GM18867 (cell line): ENCODE measurements at regions not wholly inside any gene's neighbourhood (a gene's known extent, or its start where the extent isn't known, plus 50 kb on each side); places are given as distances from the start of the nearest gene placed in this dataset.

Source experiments
- ATAC-seq: cut with Tn5 transposase; IDR thresholded peaks from one replicate; pipeline ENCODE4 v1.9.1; 2021; ENCODE audit warnings: mild to moderate bottlenecking, moderate library complexity; ENCODE audit not compliant: unreplicated experiment

DNA sequence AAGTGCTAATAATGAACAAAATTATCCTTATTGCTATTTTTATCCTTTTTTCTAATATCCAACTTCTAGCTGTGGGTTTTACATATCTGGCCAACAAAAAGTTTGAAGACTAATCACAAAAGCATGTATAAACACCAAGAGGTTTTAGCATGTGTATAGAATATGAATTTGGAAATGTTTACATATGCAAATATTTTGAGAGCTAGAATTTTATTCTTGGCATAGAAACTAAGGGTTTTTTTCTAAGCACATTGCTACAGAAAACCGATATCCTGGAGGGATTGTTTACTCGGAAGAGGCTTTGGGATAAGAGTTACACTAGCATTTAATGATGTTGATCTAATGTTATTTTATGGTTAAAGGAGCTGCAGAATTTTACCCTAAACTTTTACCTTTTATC lies 392.1 kb downstream of the EFNB2 start:
- no peak for ATAC-seq

DNA sequence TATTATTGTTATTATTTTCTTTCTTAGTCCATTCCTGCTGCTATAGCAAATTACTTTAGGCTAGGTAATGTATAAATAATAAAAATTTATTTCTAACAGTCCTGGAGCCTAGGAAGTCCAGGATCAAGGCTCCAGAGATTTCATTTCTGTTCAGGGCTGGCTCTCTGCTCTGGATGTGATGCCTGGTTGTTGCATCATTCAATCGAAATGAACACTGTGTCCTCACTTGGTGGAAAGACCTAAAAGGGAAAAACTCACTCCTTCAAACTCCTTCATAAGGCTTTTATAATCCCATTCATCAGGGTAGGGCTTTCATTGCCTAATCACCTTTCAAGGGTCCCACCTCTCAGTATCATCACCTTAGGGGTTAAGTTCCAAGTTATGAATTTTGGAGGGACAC lies 395.0 kb downstream of the EFNB2 start:
- ATAC-seq, result no peak

DNA sequence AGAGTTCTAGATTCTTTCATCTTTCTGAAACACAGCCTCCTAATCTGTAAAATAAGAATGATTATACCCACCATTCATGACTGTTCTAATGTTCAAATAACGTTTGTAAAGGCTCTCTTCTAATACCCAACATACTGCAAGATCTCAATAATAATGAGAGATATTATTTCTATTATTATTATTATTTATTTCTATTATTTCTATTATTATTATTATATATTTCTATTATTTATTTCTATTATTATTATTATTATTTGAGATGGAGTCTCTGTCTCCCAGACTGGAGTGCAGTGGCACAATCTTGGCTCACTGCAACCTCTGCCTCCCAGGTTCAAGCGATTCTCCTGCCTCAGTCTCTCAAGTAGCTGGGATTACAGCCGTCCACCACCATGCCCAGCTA lies 395.5 kb downstream of the EFNB2 start:
- ATAC-seq, result no peak

DNA sequence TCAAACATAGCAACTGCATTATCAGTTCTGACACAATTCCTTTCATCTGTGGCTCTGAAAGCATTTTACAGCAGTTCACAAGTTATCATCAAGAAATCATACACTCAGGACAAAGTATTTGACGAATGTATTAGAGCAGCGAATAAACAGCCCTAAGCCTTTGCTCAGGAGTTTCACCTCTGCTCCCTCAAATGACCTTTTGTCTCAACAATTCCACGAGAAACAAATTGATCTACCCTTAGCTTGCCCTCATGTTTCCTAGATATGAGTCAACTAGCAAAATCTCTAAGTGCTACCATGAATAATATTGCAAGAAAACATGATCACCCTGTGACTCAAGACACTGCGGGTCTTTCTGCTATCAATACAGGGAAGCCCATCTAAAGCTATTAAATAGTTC lies 396.1 kb downstream of the EFNB2 start:
- no peak for ATAC-seq

DNA sequence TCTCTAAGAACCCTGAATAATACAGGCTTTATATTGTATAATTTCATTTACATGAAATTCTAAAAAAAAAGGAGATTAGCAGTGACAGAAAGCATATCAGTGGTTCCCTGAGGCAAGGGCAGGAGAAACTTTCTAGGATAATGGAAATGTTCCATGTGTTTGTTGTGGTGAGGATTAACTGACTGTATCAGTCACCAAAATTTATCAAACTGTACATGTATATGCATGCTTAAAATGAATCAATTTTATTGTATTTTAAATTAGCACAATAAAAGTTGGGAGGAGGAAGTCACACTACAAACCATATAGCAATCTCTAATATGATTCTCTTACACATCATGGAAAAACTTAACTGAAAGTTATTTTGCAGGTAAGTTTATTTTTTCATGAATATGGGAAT lies 396.8 kb downstream of the EFNB2 start:
- no peak for ATAC-seq

GRCh38 chr13:106133025-106133424 lies 402.4 kb downstream of the EFNB2 start:
- ATAC-seq, result no peak

GRCh38 chr13:106132216-106132615 lies 403.2 kb downstream of the EFNB2 start:
- ATAC-seq, result no peak

DNA sequence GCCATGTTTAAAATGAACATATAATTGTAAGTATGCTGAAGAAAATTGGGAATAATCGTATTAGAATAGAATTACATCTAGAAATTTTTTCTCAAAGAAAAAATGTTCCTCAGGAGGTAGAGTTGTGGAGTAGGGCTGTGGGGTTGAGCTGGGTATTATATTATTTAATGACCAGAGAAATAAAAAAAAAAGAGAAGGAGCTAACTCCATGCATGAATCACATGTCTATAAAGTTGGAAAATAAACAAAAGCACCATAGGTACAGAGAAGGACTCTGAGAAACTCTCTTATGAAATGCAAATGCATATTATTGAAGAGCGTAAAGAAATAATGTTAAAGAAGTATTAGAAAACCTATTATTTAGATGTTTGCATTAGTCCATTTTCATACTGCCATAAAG lies 405.5 kb downstream of the EFNB2 start:
- no peak for ATAC-seq

- ATAC-seq, result no peak
Observed at GRCh38 chr13:106129273-106129672, 406.2 kb downstream of the EFNB2 start.

DNA sequence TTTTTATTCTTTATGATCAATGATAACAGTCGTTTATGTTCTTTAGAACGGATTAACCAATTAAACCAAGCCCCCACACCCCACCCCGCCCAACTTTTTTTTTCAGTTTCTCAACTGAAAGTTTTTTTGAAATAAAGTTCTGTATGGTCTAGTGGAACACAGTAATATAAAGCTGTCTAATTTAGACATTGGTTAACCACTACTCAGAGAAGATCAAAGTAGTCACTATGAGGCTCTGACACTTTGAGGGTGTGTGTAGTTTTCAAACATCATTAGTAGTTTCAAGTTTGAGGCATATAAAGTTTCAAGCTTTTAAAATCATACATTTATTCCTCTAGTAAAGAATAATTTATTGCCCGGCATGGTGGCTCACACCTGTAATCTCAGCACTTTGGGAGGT lies 413.2 kb downstream of the EFNB2 start:
- no peak for ATAC-seq

- ATAC-seq, result no peak
Observed at GRCh38 chr13:106121173-106121754, 414.2 kb downstream of the EFNB2 start.

DNA sequence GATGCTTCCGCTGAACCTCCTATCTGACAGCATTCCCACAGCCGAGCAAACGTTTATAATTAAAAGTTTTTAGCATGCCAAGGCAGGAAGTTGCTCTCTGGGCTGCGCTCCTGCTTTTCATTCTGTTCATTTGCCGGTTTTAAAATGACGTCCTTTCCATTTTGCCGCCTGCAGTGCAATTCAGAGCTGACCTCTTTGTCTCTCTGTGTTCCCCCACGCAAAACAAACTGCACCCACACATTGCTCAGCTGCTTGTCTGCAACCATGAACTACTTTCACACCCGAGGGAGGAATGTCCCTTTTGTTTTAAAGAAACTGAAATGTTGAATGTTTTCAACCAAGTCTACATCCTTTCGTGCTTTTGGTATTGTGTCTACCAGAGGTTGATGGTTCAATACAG lies 416.5 kb downstream of the EFNB2 start:
- no peak for ATAC-seq

DNA sequence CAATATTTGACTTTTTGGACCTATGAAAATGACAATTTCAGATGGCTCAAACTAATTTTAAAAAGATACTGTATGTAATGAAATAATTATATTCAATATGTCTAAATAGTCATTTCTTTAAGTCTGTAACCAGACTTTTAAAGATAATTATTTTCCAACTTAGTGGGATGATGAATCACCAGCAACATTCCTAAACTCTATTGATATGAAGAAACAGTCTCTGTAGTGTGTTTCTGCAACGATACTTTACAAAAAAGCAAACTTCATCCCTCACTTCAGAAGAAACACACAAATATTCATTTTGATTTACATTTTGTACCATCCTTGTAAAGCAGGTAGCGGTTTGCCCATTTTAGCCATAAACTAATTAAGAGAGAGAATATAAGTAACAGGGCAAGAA lies 417.4 kb downstream of the EFNB2 start:
- no peak for ATAC-seq

DNA sequence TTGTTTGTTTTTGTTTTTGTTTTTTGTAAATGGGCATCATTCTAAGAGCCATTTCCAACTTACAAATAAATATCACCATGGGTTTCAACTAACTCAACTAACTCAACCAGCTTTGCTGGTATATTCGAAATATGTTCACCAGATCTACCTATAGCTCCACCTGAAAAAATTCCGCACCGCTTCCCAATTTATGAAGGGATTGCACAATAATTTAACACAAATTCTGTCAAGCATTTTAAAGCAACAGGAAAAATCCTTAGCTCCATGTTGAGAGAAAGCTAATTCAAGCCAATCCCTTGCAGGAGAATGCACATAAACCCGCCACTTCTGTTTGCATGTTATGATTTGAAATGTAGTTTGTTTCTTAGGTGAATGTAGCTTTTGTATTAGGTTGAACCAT lies 417.8 kb downstream of the EFNB2 start:
- ATAC-seq, result no peak

GRCh38 chr13:106117035-106117434 lies 418.4 kb downstream of the EFNB2 start:
- no peak for ATAC-seq

GRCh38 chr13:106115081-106115480 lies 420.4 kb downstream of the EFNB2 start:
- ATAC-seq, result no peak

DNA sequence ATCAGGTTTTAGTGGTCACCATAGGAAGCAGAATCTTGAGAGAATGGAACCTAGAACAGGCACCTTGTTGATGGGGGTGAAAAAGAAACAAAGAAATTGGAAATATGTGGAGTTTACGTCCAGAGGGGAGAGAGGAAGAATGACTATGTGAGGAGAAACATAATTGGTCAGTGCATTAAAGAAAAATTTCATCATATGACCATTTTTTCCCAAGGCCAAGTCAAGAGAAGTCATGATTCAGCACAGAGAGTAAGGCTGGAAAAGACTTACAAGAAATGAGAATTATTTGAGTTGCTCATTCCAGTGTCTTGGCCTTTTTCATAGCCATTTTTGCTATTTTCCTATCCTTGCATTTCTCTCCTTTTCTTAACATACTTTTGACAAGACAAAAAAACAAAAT lies 421.7 kb downstream of the EFNB2 start:
- ATAC-seq, result no peak

DNA sequence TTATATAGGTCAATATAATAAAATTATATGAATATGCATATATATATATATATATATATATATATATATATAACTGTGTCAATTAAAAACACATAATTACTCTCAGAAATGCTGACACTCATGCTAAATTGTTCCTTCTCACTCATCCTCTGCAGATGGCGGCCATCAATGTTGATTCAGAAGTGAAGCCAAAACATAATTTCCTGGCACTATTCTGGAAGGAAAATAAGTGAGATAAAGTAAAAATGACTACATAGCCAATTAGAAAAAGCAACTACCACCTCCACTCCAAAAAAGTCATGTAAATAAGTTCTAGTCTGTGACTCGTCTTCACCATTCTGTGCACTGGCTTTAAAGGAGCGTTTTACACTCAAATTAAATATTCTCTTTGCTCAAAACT lies 423.3 kb downstream of the EFNB2 start:
- ATAC-seq, result no peak

DNA sequence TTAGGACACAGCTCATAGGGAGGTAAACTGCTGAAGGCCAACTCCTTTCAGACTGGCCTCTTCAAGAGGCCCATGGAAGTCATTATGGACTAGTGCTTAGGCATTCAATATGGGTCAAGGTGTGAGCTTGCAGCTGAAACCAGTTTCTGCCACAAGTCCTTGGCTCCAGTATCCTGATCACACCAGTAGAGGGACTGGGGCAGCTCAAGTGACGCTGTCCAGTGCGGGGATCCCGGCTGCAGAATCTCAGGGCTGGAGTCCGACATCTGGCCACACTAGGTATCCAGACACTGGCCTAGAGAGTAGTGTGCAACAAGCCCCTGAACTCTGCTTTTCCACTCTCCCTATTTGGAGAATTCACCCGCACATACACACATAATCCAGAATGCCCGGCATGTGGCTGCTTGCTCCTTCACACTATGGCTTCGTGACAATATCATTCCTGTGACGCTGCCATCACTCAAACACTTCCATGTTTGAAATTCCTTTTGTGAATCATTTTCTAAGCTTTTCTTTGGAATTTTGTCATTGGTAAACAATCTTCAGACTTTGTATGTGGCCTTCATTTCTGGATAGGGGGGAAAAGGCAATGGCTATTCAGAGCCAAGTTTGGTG lies 425.1 kb downstream of the EFNB2 start:
- no peak for ATAC-seq

DNA sequence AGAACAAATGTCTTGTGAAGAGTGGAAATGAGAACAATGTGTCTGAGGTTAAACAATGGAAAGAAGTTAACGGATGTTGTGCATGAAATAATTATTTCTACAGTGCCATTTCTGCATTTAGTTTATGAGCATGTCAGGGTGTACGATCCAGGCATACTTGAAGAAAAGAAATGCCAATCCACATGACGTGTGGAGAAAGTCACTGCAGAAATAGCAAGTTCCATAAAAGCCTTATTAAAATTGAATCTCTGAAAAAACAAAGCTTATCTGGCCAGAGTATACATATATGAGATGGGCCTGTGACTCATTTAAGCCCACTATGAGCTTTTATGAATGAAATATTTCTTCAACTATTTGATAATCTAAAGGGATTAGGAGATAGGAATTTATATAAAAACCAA lies 426.1 kb downstream of the EFNB2 start:
- no peak for ATAC-seq

DNA sequence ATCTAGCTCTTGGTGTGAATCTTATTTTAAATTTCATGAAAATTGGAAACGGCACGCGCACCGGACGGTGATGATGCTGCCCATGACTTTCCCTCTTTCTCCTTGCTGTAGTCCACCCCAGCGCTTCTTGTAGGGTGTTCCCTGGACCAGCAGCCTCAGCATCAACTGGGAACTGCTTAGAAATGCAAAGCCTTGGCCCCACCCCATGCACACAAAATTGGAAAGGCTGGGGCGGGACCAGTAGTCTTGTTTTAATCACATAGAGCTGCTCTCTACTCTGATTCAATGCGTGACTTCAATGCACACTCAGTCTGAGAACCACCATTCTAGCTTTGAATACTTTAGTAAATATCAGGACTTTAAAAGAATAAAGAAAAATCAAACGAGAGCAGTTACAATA lies 427.1 kb downstream of the EFNB2 start:
- ATAC-seq, result no peak

- ATAC-seq, result no peak
Observed at GRCh38 chr13:106107061-106107460, 428.4 kb downstream of the EFNB2 start.

- ATAC-seq, result no peak
Observed at GRCh38 chr13:106105153-106105552, 430.3 kb downstream of the EFNB2 start.
